ENCODE measurements at regions not wholly inside any gene's neighbourhood (a gene's known extent, or its start where the extent isn't known, plus 50 kb on each side); places are given as distances from the start of the nearest gene placed in this dataset.

DNA sequence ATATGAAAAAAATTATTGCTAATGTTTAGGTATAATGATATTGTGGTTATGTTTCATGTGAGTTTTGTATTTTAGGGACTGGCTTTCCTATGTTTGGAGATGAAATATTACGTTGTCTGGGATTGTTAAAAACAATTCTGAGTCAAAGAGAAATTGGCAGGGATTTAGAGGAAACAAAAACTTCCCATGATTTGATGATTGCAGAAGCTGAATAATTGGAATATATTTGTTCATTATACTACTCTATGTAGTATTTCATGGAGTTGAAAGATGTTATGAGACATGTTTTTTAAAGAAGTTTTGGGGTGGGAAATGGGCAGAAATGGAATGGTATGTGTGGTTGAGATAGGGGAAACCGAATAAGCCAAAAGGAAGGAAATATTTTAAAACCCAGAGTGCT is 1392.9 kb downstream of the EFNB2 start:
- Histone ChIP-seq H3K27ac (no peak overlapping the region), H3K4me3 (no peak overlapping the region), H3K9me2 (replicated peaks; ENCODE audit: insufficient read depth) (no peaks in the 10 kb centered on the region), H4K20me1 (ENCODE audit: insufficient read depth, poor library complexity, severe bottlenecking) (no peaks in the 10 kb centered on the region), H3K9me3 (ENCODE audit: low read depth) (no peaks in the 10 kb centered on the region), H3K36me3 (replicated peaks; ENCODE audit: insufficient read depth, low read depth) (no peaks in the 10 kb centered on the region), H3K27me3 (no peaks in the 10 kb centered on the region), H2AFZ (no peak overlapping the region), H3K79me2 (no peaks in the 10 kb centered on the region), H3K4me1 (ENCODE audit: insufficient read depth) (no peaks in the 10 kb centered on the region), H3K4me2 (no peak overlapping the region)
- TF ChIP-seq, protein P1, sequence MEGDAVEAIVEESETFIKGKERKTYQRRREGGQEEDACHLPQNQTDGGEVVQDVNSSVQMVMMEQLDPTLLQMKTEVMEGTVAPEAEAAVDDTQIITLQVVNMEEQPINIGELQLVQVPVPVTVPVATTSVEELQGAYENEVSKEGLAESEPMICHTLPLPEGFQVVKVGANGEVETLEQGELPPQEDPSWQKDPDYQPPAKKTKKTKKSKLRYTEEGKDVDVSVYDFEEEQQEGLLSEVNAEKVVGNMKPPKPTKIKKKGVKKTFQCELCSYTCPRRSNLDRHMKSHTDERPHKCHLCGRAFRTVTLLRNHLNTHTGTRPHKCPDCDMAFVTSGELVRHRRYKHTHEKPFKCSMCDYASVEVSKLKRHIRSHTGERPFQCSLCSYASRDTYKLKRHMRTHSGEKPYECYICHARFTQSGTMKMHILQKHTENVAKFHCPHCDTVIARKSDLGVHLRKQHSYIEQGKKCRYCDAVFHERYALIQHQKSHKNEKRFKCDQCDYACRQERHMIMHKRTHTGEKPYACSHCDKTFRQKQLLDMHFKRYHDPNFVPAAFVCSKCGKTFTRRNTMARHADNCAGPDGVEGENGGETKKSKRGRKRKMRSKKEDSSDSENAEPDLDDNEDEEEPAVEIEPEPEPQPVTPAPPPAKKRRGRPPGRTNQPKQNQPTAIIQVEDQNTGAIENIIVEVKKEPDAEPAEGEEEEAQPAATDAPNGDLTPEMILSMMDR (IDR thresholded peaks at IDR 0.05; ENCODE audit: poor library complexity), result no peak
- TF ChIP-seq EZH2phosphoT487 (IDR thresholded peaks at IDR 0.05; ENCODE audit: low read depth, severe bottlenecking, unreplicated experiment), result no peak
- no peak for TF ChIP-seq EZH2 (IDR thresholded peaks at IDR 0.05; ENCODE audit: borderline replicate concordance)
- DNase-seq (ENCODE audit: low spot score), result no peak
- 84% methylated on average over 2 of the region's 2 CpGs for WGBS (ENCODE audit: low lambda C conversion rate, missing lambda C conversion rate)

DNA sequence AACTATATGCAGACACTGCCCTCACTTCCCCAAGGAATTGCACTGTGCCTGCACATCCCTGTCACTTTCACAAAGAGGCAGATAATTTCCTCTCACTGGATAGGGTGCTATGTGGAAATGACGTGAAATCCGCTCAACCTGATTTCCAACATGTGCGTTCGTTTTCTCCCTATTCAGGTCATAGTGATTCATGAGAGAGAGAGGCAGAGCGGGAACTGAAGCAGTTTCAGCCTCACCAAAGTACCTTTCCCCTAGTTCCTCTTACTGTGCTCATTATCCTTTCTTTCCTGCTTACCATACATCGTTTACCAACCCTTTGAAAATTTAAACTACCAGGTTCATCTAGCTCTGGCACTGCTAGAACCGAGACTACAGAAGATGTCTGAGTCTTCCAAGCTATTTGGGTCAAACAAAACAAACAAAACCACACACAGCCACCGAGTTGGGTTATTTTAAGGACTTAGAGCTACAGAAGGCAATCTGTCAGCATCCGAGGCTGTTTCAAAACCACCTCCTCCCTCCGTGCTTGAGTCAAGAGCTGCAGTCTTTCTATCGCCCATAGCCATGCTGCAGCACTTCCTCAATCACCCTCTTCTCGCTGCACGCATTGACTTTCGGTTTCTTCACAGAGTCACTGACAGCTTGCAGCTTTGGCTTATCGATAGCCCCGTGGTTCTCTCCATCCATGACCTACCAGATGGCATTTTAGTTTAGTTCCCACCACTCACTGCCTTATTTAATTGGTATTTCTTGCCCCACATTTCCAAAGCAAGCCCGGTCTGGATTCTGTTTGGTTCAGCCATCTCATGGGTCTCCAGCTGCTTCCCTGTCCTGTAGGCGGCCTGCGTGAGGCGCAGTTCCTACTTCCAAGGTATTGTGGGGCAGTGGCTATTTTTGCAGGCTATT is 1395.8 kb downstream of the EFNB2 start:
- no peak for DNase-seq (ENCODE audit: low spot score)
- no peaks in the 10 kb centered on the region for H3K36me3 ChIP-seq (replicated peaks; ENCODE audit: insufficient read depth, low read depth)
- no peak overlapping the region for H3K27ac ChIP-seq
- 88% methylated on average over 20 of the region's 20 CpGs for WGBS (ENCODE audit: low lambda C conversion rate, missing lambda C conversion rate)
- no peaks in the 10 kb centered on the region for H3K9me2 ChIP-seq (replicated peaks; ENCODE audit: insufficient read depth)
- H4K20me1 ChIP-seq (ENCODE audit: insufficient read depth, poor library complexity, severe bottlenecking), result no peaks in the 10 kb centered on the region
- H3K4me3 ChIP-seq, result no peak overlapping the region
- H3K9me3 ChIP-seq (ENCODE audit: low read depth), result no peaks in the 10 kb centered on the region
- no peaks in the 10 kb centered on the region for H3K27me3 ChIP-seq
- H3K4me1 ChIP-seq (ENCODE audit: insufficient read depth), result no peaks in the 10 kb centered on the region
- TF ChIP-seq EZH2 (IDR thresholded peaks at IDR 0.05; ENCODE audit: borderline replicate concordance), result no peak
- no peak for TF ChIP-seq EZH2phosphoT487 (IDR thresholded peaks at IDR 0.05; ENCODE audit: low read depth, severe bottlenecking, unreplicated experiment)
- TF ChIP-seq, protein P1 (IDR thresholded peaks at IDR 0.05; ENCODE audit: poor library complexity), result no peak
- H3K4me2 ChIP-seq, result no peak overlapping the region
- H3K79me2 ChIP-seq, result no peaks in the 10 kb centered on the region
- no peak overlapping the region for H2AFZ ChIP-seq

DNA sequence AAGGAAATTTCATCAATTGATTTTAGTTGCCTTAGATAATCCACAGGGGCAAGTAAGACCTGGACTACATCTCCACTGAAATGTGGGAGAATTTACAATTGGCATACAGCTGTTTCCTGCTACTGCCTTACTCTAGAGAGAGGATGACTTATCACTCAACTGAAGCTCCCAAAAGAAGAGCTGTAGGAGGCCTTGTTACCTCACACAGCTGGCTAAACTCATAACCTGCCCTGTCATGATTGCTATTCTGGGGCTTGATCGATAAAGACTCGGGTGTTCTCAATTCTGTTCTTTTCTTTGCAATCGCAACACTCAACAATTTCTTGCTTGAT is 1396.4 kb downstream of the EFNB2 start:
- Histone ChIP-seq H3K9me2 (replicated peaks; ENCODE audit: insufficient read depth) (no peaks in the 10 kb centered on the region), H3K4me1 (ENCODE audit: insufficient read depth) (no peaks in the 10 kb centered on the region), H2AFZ (no peak overlapping the region), H3K4me3 (no peak overlapping the region), H3K79me2 (no peaks in the 10 kb centered on the region), H3K9me3 (ENCODE audit: low read depth) (no peaks in the 10 kb centered on the region), H3K4me2 (no peak overlapping the region), H3K27ac (no peak overlapping the region), H3K27me3 (no peaks in the 10 kb centered on the region), H4K20me1 (ENCODE audit: insufficient read depth, poor library complexity, severe bottlenecking) (no peaks in the 10 kb centered on the region), H3K36me3 (replicated peaks; ENCODE audit: insufficient read depth, low read depth) (no peaks in the 10 kb centered on the region)
- TF ChIP-seq EZH2 (IDR thresholded peaks at IDR 0.05; ENCODE audit: borderline replicate concordance) (no peak), EZH2phosphoT487 (IDR thresholded peaks at IDR 0.05; ENCODE audit: low read depth, severe bottlenecking, unreplicated experiment) (no peak)
- TF ChIP-seq, protein P1 (IDR thresholded peaks at IDR 0.05; ENCODE audit: poor library complexity), result no peak
- no peak for DNase-seq (ENCODE audit: low spot score)
- WGBS (ENCODE audit: low lambda C conversion rate, missing lambda C conversion rate), result 88% methylated on average over 3 of the region's 3 CpGs

Measured in hepatocyte (in vitro differentiated cells).